GM12878 (cell line): ENCODE measurements at regions not wholly inside any gene's neighbourhood (a gene's known extent, or its start where the extent isn't known, plus 50 kb on each side); places are given as distances from the start of the nearest gene placed in this dataset.

Experiments
- ATAC-seq: fragments of 200-7000 bp; cut with Tn5 transposase; 3 replicates; pipeline ENCODE4 v1.9.1; 2020; ENCODE audit warnings: mild to moderate bottlenecking, moderate library complexity
- BruUV-seq: library from RNA; stranded (reverse); fragments of 400-500 nt; replicated peaks from 2 replicates; lab custom pipeline; 2021; lab: Mats Ljungman, UMichigan
- CTCF ChIA-PET: fragments of 300-600 bp; sonication (Branson Sonifier 250); formaldehyde crosslinking; extraction: SDS; loops from one replicate; lab custom pipeline; 2021; ENCODE audit warnings: inconsistent platforms; lab: Yijun Ruan, JAX
- POLR2A ChIA-PET: fragments of 350-600 bp; formaldehyde crosslinking; extraction: SDS; loops from one replicate; lab custom pipeline; 2021; ENCODE audit warnings: inconsistent platforms; lab: Charles Lee
- RAD21 ChIA-PET: fragments of 300-600 bp; sonication (Branson Sonifier 250); formaldehyde crosslinking; loops from one replicate; lab custom pipeline; 2023; ENCODE audit warnings: antibody characterized with exemption; ENCODE audit not compliant: unreplicated experiment; lab: Charles Lee
- SMC1A ChIA-PET: fragments of 300-600 bp; sonication (Branson Sonifier 250); formaldehyde crosslinking; loops from one replicate; lab custom pipeline; 2023; ENCODE audit not compliant: unreplicated experiment, uncharacterized antibody; lab: Charles Lee
- DNase-seq: peaks from one replicate; pipeline ENCODE4 v3.0.0-alpha.2; 2011; ENCODE audit warnings: low read depth, low spot score
- FAIRE-seq: peaks from 3 replicates; lab custom pipeline; 2011; peaks lifted over from hg19 to GRCh38; lab: Jason Lieb, UNC
- H2AFZ ChIP-seq: 2 replicates; pipeline ENCODE4 v1.6.0; 2011; ENCODE audit warnings: low read depth, low read length, control low read depth; ENCODE audit not compliant: control insufficient read depth
- H3K27ac ChIP-seq: 2 replicates; pipeline ENCODE4 v1.5.1; 2011; ENCODE audit warnings: control low read depth; ENCODE audit not compliant: control insufficient read depth, insufficient read depth
- H3K27me3 ChIP-seq, 2 experiments: replicated peaks in 1 of 2; 2 replicates each; pipeline versions ENCODE4 v1.6.0 to v1.6.1; 2011; ENCODE audit warnings: low read length in 1 of 2; ENCODE audit not compliant: control insufficient read depth in 2 of 2, insufficient read depth in 2 of 2
- H3K36me3 ChIP-seq, 2 experiments: 2 replicates each; pipeline ENCODE4 v1.5.1; 2011; ENCODE audit warnings: low read length in 1 of 2; ENCODE audit not compliant: control insufficient read depth in 2 of 2, insufficient read depth in 2 of 2
- H3K4me1 ChIP-seq: 2 replicates; pipeline ENCODE4 v1.6.1; 2011; ENCODE audit warnings: mild to moderate bottlenecking, low read length, moderate library complexity, mixed read lengths; ENCODE audit not compliant: control insufficient read depth, insufficient read depth
- H3K4me2 ChIP-seq: 2 replicates; pipeline ENCODE4 v1.6.0; 2011; ENCODE audit warnings: control low read depth; ENCODE audit not compliant: control insufficient read depth, insufficient read depth
- H3K4me3 ChIP-seq: fragments of 200-600 bp; sonication (generic); 2 replicates; pipeline ENCODE4 v1.5.1; 2016
- H3K79me2 ChIP-seq: 2 replicates; pipeline ENCODE4 v1.6.0; 2011; ENCODE audit warnings: low read length; ENCODE audit not compliant: control insufficient read depth, insufficient read depth
- H3K9ac ChIP-seq: 2 replicates; pipeline ENCODE4 v1.8.0; 2011; ENCODE audit warnings: low read length, control low read depth, mixed read lengths; ENCODE audit not compliant: control insufficient read depth, insufficient read depth
- H3K9me3 ChIP-seq: replicated peaks from 3 replicates; pipeline ENCODE4 v1.5.1; 2011; ENCODE audit warnings: mild to moderate bottlenecking, low read length; ENCODE audit not compliant: control insufficient read depth, insufficient read depth
- H4K20me1 ChIP-seq: 2 replicates; pipeline ENCODE4 v1.6.0; 2011; ENCODE audit not compliant: control insufficient read depth, insufficient read depth
- ASH2L ChIP-seq: fragments of 300-600, 200-600 bp; sonication (generic); IDR thresholded peaks from 2 replicates; pipeline ENCODE4 v1.6.1; 2017; ENCODE audit warnings: low read depth, mild to moderate bottlenecking, borderline replicate concordance
- EED ChIP-seq: sonication (generic); IDR thresholded peaks from 2 replicates; pipeline ENCODE4 v1.6.1; 2016; ENCODE audit warnings: antibody characterized with exemption, low read depth
- HDAC6 ChIP-seq: fragments of 200-600 bp; sonication (generic); IDR thresholded peaks from one replicate; pipeline ENCODE4 v1.8.0; 2017; ENCODE audit warnings: antibody characterized with exemption; ENCODE audit not compliant: unreplicated experiment
- JUNB ChIP-seq: IDR thresholded peaks from 2 replicates; pipeline ENCODE4 v1.6.1; 2016; ENCODE audit warnings: antibody characterized with exemption, mild to moderate bottlenecking
- MLLT1 ChIP-seq: fragments of 450-650 bp; IDR thresholded peaks from 2 replicates; pipeline ENCODE4 v1.6.1; 2016; ENCODE audit warnings: mild to moderate bottlenecking
- MXI1 ChIP-seq: fragments of 150-350 bp; IDR thresholded peaks from 2 replicates; pipeline ENCODE4 v1.6.1; 2011; ENCODE audit warnings: low read depth, mild to moderate bottlenecking, inconsistent platforms, low read length, improper control_type of control experiment
- MYB ChIP-seq: fragments of 150-350 bp; IDR thresholded peaks from 2 replicates; pipeline ENCODE4 v1.6.1; 2014; ENCODE audit warnings: mild to moderate bottlenecking, low read depth, low read length, borderline replicate concordance
- POLR2A ChIP-seq: IDR thresholded peaks from 2 replicates; pipeline ENCODE4 v1.6.1; 2011; ENCODE audit warnings: low read depth, mild to moderate bottlenecking, low read length
- POU2F2 ChIP-seq: IDR thresholded peaks from 3 replicates; pipeline ENCODE4 v1.6.1; 2011; ENCODE audit warnings: low read depth, mild to moderate bottlenecking, low read length, borderline replicate concordance
- PRDM15 ChIP-seq: fragments of 450-650 bp; formaldehyde crosslinking; IDR thresholded peaks from 2 replicates; pipeline ENCODE4 v1.4.0; 2020; ENCODE audit warnings: mild to moderate bottlenecking, moderate library complexity
- SPI1 ChIP-seq: IDR thresholded peaks from 2 replicates; pipeline ENCODE4 v1.6.1; 2011; ENCODE audit warnings: low read depth, mild to moderate bottlenecking, low read length, moderate library complexity, borderline replicate concordance; ENCODE audit not compliant: insufficient read depth
- TARDBP ChIP-seq: IDR thresholded peaks from 2 replicates; pipeline ENCODE4 v1.6.1; 2016; ENCODE audit warnings: borderline replicate concordance
- USF1 ChIP-seq: IDR thresholded peaks from 2 replicates; pipeline ENCODE4 v1.6.1; 2011; ENCODE audit warnings: borderline replicate concordance, low read depth, mild to moderate bottlenecking, moderate library complexity, mixed read lengths, low read length; ENCODE audit not compliant: insufficient read depth; ENCODE audit errors: extremely low read length
- WGBS: methylation state at CpG from one replicate; pipeline ENCODE4 v1.1.6; 2016; ENCODE audit warnings: low lambda C conversion rate; ENCODE audit not compliant: insufficient replicate concordance, insufficient coverage; ENCODE audit errors: missing lambda C conversion rate; 5-methylcytosine and 5-hydroxymethylcytosine counted together
- in situ Hi-C: fragments of 300-500 bp; cut with MboI; formaldehyde crosslinking; loops from 9 replicates; pipeline ENCODE4 v1.14.3; 2018; ENCODE audit warnings: mixed read lengths
- intact Hi-C: fragments of 100-400 bp; cut with micrococcal nuclease; formaldehyde crosslinking; loops from one replicate; pipeline ENCODE4 v1.14.2; 2022; ENCODE audit not compliant: unreplicated experiment
- TF ChIP-seq, protein P1 (sequence below): fragments of 450-650 bp; formaldehyde crosslinking; IDR thresholded peaks from 2 replicates; pipeline ENCODE4 v1.4.0; 2022; ENCODE audit warnings: mild to moderate bottlenecking, moderate library complexity

- H3K27ac ChIP-seq, result no peak overlapping the region
- no peak overlapping the region for H3K4me2 ChIP-seq
- H3K79me2 ChIP-seq, result no peaks in the 10 kb centered on the region
- no peak overlapping the region for H3K9ac ChIP-seq
- H3K9me3 ChIP-seq, result no peaks in the 10 kb centered on the region
- CTCF ChIA-PET, result interaction anchor here (0.6 to 1.3 kb wide), 3 partner anchors 83 to 1799 kb away, joined by 3 read pairs; no protein-coding TSS in a partner anchor
- no peaks in the 10 kb centered on the region for H3K36me3 ChIP-seq
- POLR2A ChIA-PET, result interaction anchor here (0.6 kb wide), 1 partner anchor 88 kb away, joined by 3 read pairs; no protein-coding TSS in a partner anchor
- H4K20me1 ChIP-seq, result no peaks in the 10 kb centered on the region
- 58% methylated on average over 4 of the region's 4 CpGs for WGBS
- RAD21 ChIA-PET, result no interaction called here
- no peaks in the 10 kb centered on the region for H3K4me1 ChIP-seq
- SMC1A ChIA-PET, result no interaction called here
- in situ Hi-C loops, result no loop called here
- intact Hi-C loops, result no loop called here
- ATAC-seq, result no peak
- no peak overlapping the region for H2AFZ ChIP-seq
- no peak for DNase-seq
- H3K4me3 ChIP-seq, result no peak overlapping the region
- BruUV-seq, result no TSS peak
- no peaks in the 10 kb centered on the region for H3K27me3 ChIP-seq
- FAIRE-seq, result no peak
- TF ChIP-seq, protein P1, sequence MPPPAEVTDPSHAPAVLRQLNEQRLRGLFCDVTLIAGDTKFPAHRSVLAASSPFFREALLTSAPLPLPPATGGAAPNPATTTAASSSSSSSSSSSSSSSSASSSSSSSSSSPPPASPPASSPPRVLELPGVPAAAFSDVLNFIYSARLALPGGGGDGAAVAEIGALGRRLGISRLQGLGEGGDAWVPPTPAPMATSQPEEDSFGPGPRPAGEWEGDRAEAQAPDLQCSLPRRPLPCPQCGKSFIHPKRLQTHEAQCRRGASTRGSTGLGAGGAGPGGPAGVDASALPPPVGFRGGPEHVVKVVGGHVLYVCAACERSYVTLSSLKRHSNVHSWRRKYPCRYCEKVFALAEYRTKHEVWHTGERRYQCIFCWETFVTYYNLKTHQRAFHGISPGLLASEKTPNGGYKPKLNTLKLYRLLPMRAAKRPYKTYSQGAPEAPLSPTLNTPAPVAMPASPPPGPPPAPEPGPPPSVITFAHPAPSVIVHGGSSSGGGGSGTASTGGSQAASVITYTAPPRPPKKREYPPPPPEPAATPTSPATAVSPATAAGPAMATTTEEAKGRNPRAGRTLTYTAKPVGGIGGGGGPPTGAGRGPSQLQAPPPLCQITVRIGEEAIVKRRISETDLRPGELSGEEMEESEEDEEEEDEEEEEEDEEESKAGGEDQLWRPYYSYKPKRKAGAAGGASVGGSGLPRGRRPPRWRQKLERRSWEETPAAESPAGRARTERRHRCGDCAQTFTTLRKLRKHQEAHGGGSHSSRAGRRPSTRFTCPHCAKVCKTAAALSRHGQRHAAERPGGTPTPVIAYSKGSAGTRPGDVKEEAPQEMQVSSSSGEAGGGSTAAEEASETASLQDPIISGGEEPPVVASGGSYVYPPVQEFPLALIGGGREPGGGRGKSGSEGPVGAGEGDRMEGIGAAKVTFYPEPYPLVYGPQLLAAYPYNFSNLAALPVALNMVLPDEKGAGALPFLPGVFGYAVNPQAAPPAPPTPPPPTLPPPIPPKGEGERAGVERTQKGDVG (CRISPR knock-in tag), result no peak
- TF ChIP-seq TARDBP (no peak), ASH2L (no peak), EED (no peak), POLR2A (no peak), SPI1 (no peak), MLLT1 (no peak), MXI1 (no peak), JUNB (no peak), POU2F2 (no peak), USF1 (no peak), HDAC6 (no peak), MYB (no peak), PRDM15 (CRISPR knock-in tag) (no peak)
Observed at GRCh38 chr7:26954951-26955350, 90.6 kb upstream of the SKAP2 start.
